K562 (cell line): ENCODE measurements at regions not wholly inside any gene's neighbourhood (a gene's known extent, or its start where the extent isn't known, plus 50 kb on each side); places are given as distances from the start of the nearest gene placed in this dataset.

Experiments
- ATAC-seq: fragments of 200-7000 bp; cut with Tn5 transposase; 3 replicates; pipeline ENCODE4 v1.9.1; 2020; ENCODE audit warnings: moderate library complexity
- BruUV-seq: library from RNA; stranded (reverse); fragments of 400-500 nt; replicated peaks from 2 replicates; lab custom pipeline; 2021; lab: Mats Ljungman, UMichigan
- CTCF ChIA-PET: fragments of 300-600 bp; formaldehyde crosslinking; extraction: SDS; loops from one replicate; lab custom pipeline; 2021; ENCODE audit warnings: low intra/inter-chr PET ratio; lab: Yijun Ruan, JAX
- POLR2A ChIA-PET: fragments of 300-600, 350-650 bp; sonication (Branson Sonifier 250); formaldehyde crosslinking; extraction: SDS; loops from one replicate; lab custom pipeline; 2021; ENCODE audit warnings: antibody characterized with exemption, inconsistent platforms; lab: Yijun Ruan, JAX
- DNase-seq, 4 experiments: peaks; one replicate each; pipeline versions ENCODE4 v3.0.0 to v3.0.0-alpha.2; 2011 to 2018; ENCODE audit warnings: low spot score in 3 of 4, mixed read lengths in 3 of 4; ENCODE audit errors: extremely low read depth in 1 of 4
- FAIRE-seq: peaks from 2 replicates; lab custom pipeline; 2011; peaks lifted over from hg19 to GRCh38; lab: Jason Lieb, UNC
- H2AFZ ChIP-seq: 2 replicates; pipeline ENCODE4 v1.6.0; 2011; ENCODE audit warnings: low read depth, low read length, control low read depth, inconsistent platforms
- H3K27ac ChIP-seq: fragments of 200-600 bp; 3 replicates; pipeline ENCODE4 v1.8.0; 2011; ENCODE audit warnings: low read depth, mild to moderate bottlenecking, control low read depth, inconsistent platforms, low read length, moderate library complexity, mixed read lengths; ENCODE audit errors: extremely low read depth
- H3K27me3 ChIP-seq, 2 experiments: fragments of 300-600 bp in 1 of 2; 2 replicates in 1 of 2; 3 replicates in 1 of 2; pipeline versions ENCODE4 v1.6.0 to v1.8.0; 2011; ENCODE audit warnings: inconsistent platforms in 2 of 2, low read length in 2 of 2, mild to moderate bottlenecking in 1 of 2, mixed read lengths in 1 of 2, moderate library complexity in 1 of 2; ENCODE audit not compliant: control insufficient read depth in 2 of 2, insufficient read depth in 2 of 2
- H3K36me3 ChIP-seq: fragments of 300-600 bp; 3 replicates; pipeline ENCODE4 v1.8.0; 2011; ENCODE audit warnings: mild to moderate bottlenecking, low read length, inconsistent platforms; ENCODE audit not compliant: control insufficient read depth, insufficient read depth
- H3K4me1 ChIP-seq, 2 experiments: fragments of 200-600 bp in 1 of 2; replicated peaks in 1 of 2; 2 replicates in 1 of 2; 3 replicates in 1 of 2; pipeline versions ENCODE4 v1.5.1 to v1.8.0; 2011; ENCODE audit warnings: inconsistent platforms in 2 of 2, low read length in 2 of 2, mild to moderate bottlenecking in 1 of 2, mixed read lengths in 1 of 2, moderate library complexity in 1 of 2; ENCODE audit not compliant: control insufficient read depth in 2 of 2, insufficient read depth in 2 of 2
- H3K4me2 ChIP-seq: 2 replicates; pipeline ENCODE4 v1.6.1; 2011; ENCODE audit warnings: low read length, control low read depth, inconsistent platforms, mixed read lengths; ENCODE audit not compliant: insufficient read depth
- H3K4me3 ChIP-seq: fragments of 200-600 bp; sonication (generic), shearing (Covaris generic); 2 replicates; pipeline ENCODE4 v1.5.1; 2016; ENCODE audit warnings: control low read depth, inconsistent platforms
- H3K79me2 ChIP-seq: fragments of 200-600 bp; 3 replicates; pipeline ENCODE4 v1.8.0; 2011; ENCODE audit warnings: low read length, inconsistent platforms; ENCODE audit not compliant: control insufficient read depth, insufficient read depth
- H3K9ac ChIP-seq, 2 experiments: 2 replicates each; pipeline versions ENCODE4 v1.6.0 to v1.6.1; 2011; ENCODE audit warnings: low read depth in 2 of 2, low read length in 2 of 2, control low read depth in 1 of 2, inconsistent platforms in 1 of 2, mild to moderate bottlenecking in 1 of 2, mixed read lengths in 1 of 2; ENCODE audit not compliant: insufficient read depth in 1 of 2
- H3K9me1 ChIP-seq: one replicate; pipeline ENCODE4 v1.6.0; 2011; ENCODE audit warnings: inconsistent platforms, mild to moderate bottlenecking, low read length, moderate library complexity; ENCODE audit not compliant: control insufficient read depth, insufficient read depth
- H3K9me3 ChIP-seq: replicated peaks from 2 replicates; pipeline ENCODE4 v1.5.1; 2011; ENCODE audit warnings: low read depth, low read length, inconsistent platforms; ENCODE audit not compliant: control insufficient read depth, insufficient read depth
- H4K20me1 ChIP-seq: replicated peaks from 2 replicates; pipeline ENCODE4 v1.6.1; 2011; ENCODE audit warnings: low read length, inconsistent platforms, mixed read lengths; ENCODE audit not compliant: control insufficient read depth, insufficient read depth
- GTF2F1 ChIP-seq: IDR thresholded peaks from 2 replicates; pipeline ENCODE4 v1.6.1; 2011; ENCODE audit warnings: low read depth, low read length, improper control_type of control experiment
- MXD1 ChIP-seq: fragments of 250-450 bp; sonication (Bioruptor Pico); IDR thresholded peaks from 2 replicates; pipeline ENCODE4 v1.8.0; 2021; ENCODE audit warnings: borderline replicate concordance, mild to moderate bottlenecking, moderate library complexity; ENCODE audit not compliant: poor library complexity, severe bottlenecking
- ZNF408 ChIP-seq: fragments of 250-450 bp; sonication (Bioruptor Pico); IDR thresholded peaks from 2 replicates; pipeline ENCODE4 v1.4.0; 2020; ENCODE audit warnings: low read depth, mild to moderate bottlenecking, moderate library complexity
- WGBS: fragments of 100-300 bp; shearing (Covaris generic); methylation state at CpG from one replicate; pipeline ENCODE4 v1.1.6; 2016; ENCODE audit warnings: low coverage, mixed read lengths; ENCODE audit not compliant: insufficient coverage; ENCODE audit errors: missing lambda C conversion rate; 5-methylcytosine and 5-hydroxymethylcytosine counted together
- in situ Hi-C: fragments of 300-500 bp; cut with MboI; formaldehyde crosslinking; loops from 4 replicates; pipeline ENCODE4 v1.15.0; 2018; ENCODE audit warnings: inconsistent platforms, mixed read lengths
- intact Hi-C: fragments of 100-400 bp; cut with micrococcal nuclease; formaldehyde crosslinking; loops from 2 replicates; pipeline ENCODE4 v1.14.2; 2022

DNA sequence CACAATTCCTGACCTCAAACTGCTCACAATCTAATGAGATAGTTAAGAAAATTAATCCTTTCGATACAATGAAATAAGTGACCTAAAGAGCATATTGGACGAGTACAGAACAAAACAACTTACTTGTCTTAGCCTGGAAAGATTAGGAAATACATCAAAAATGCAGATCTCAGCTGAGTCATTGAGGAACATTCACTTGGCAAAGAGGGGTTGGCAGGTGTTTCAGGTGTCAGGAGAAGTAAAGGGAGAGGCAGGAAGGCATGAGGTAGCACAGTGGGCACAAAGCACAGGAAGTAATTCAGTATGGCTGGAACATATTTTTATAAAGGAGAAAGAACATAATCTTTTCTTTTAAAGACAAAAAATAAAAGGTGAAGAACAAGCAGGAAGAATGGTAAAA, 628.8 kb upstream of the RGMB start:
- no peak for ATAC-seq
- Histone ChIP-seq H3K9me1 (no peaks in the 10 kb centered on the region), H3K4me2 (no peak overlapping the region), H3K9me3 (peaks cover 2% of the 10 kb centered on the region; the same call in 1 of the 2 replicates), H4K20me1 (no peaks in the 10 kb centered on the region), H2AFZ (no peak overlapping the region), H3K4me1 (no peaks in the 10 kb centered on the region), H3K36me3 (no peaks in the 10 kb centered on the region), H3K79me2 (no peaks in the 10 kb centered on the region), H3K27me3 (no peaks in the 10 kb centered on the region), H3K4me3 (no peak overlapping the region), H3K27ac (no peak overlapping the region), H3K9ac (no peak overlapping the region)
- ChIA-PET CTCF (no interaction called here), POLR2A (no interaction called here)
- in situ Hi-C loops = no loop called here
- no TSS peak for BruUV-seq
- 3% methylated on average over 2 of the region's 2 CpGs for WGBS
- no peak for DNase-seq
- no peak for FAIRE-seq
- intact Hi-C loops = no loop called here
- no peak for TF ChIP-seq ZNF408 (CRISPR knock-in tag)
- TF ChIP-seq MXD1 (CRISPR knock-in tag) = no peak

DNA sequence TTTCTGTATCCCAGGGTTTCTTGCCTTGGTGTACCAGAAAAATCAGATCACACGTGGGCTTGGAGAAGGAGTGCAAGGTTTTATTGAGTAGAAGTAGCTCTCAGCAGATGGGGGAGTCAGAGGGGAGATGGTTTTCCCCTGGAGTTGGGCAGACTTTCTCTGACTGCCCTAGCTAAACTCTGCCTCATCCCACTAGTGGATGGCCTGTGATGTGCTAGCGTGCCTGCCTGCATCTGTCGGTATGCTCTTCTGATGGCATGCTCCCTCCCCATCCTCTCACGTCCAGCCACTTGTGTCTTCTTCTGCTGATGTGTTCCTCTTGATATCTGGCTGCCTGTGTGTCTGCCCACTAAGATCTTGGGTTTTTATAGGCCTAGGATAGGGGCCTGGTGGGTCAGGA, 616.1 kb upstream of the RGMB start:
- intact Hi-C loops = no loop called here

More for the DNA sequence above, 616.1 kb upstream of the RGMB start:
- no peaks in the 10 kb centered on the region; the same call in 1 of the 2 replicates for H3K9me3 ChIP-seq
- no TSS peak for BruUV-seq
- in situ Hi-C loops = no loop called here
- no peak for TF ChIP-seq GTF2F1
- ChIA-PET CTCF (no interaction called here), POLR2A (no interaction called here)
- H3K79me2 ChIP-seq = no peaks in the 10 kb centered on the region
- H3K4me1 ChIP-seq = no peaks in the 10 kb centered on the region
- H3K27ac ChIP-seq = no peak overlapping the region
- H3K36me3 ChIP-seq = no peaks in the 10 kb centered on the region
- H3K9me1 ChIP-seq = no peaks in the 10 kb centered on the region
- H2AFZ ChIP-seq = no peak overlapping the region
- no peak overlapping the region for H3K4me3 ChIP-seq
- no peaks in the 10 kb centered on the region for H3K27me3 ChIP-seq
- WGBS = 8% methylated on average over 3 of the region's 4 CpGs
- no peak overlapping the region for H3K9ac ChIP-seq
- H3K4me2 ChIP-seq = no peak overlapping the region
- DNase-seq (no peak), ATAC-seq (no peak), FAIRE-seq (no peak)
- H4K20me1 ChIP-seq = no peaks in the 10 kb centered on the region
